GM21825 (cell line): ENCODE measurements at regions not wholly inside any gene's neighbourhood (a gene's known extent, or its start where the extent isn't known, plus 50 kb on each side); places are given as distances from the start of the nearest gene placed in this dataset.

Experiments used
- ATAC-seq: cut with Tn5 transposase; IDR thresholded peaks from one replicate; pipeline ENCODE4 v1.9.1; 2021; ENCODE audit warnings: mild to moderate bottlenecking, moderate library complexity; ENCODE audit not compliant: unreplicated experiment

DNA sequence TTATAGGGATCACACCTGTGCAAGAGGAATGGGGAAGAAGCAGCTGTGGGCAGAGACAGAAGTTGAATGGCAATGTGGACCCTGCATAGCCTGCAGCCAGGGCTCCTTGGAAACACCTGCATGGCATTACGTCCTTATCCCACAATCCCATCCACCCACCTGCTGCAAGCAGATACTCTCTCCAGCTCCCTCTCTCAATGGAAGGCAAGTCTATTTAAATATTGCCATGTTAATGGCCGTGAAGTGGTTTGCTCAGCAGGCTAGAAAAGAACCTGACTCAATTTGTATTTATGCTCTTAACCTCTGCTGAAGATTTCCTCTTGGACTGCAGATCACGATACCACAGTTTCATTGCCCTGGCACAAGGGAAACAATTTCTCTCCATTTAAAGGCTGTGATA is 417.0 kb downstream of the TYW1 start:
- no peak for ATAC-seq

- no peak for ATAC-seq
Observed at GRCh38 chr7:67414858-67415257, 418.2 kb downstream of the TYW1 start.

DNA sequence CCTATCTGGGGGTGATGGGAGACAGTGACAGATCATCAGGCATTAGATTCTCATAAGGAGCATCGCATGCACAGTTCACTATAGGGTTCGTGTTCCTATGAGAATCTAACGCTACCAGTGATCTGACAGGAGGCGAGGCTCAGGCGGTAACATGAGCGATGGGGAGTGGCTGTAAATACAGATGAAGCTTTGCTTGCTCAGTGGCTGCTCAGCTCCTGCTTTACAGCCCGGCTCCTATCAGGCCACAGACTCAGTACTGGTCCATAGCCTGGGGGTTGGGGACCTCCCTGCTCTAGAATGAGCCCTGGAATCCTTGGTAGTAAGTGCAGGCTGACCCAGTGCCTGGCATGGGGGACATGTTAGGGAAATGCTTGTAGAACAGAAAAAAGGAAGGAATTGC is 426.0 kb downstream of the TYW1 start:
- no peak for ATAC-seq

DNA sequence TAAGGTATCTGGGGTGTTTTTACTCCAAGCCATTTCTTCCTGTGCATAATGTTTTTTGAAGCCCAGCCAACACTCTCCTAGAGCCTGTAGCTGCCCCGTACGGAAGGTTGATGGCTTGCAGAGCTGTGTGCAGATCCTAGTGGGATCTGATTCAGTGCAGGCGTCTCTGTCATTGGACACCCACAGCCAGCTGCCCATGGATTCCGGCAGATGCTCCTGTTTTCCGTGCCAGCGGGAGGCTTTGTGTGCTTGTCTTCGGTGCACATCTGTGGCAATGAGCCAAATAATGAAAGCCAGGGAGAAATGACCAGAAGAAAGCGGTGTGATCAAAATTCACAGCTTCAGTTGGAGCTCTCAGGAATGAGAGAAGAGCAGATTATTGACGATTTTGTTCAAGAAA is 426.4 kb downstream of the TYW1 start:
- ATAC-seq, result no peak

DNA sequence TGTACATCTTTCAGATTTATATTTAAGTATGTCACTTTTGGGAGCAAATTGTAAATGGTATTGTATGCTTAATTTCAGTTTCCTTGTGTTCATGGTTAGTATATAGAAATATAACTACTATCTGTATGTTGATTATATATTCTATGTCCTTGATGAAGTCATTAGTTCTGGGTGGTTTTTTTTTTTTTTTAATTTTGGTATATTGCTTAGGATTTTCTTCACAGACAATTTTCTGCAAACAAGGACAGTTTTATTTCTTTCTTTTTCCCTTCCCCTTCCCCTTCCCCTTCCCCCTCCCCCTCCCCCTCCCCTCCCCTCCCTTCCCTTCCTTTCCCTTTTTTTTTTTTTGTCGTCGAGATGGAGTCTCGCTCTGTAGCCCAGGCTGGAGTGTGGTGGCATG is 430.0 kb downstream of the TYW1 start:
- ATAC-seq, result no peak

- ATAC-seq, result no peak
Observed at GRCh38 chr7:67429735-67430134, 433.1 kb downstream of the TYW1 start.

GRCh38 chr7:67432536-67433234 is 436.1 kb downstream of the TYW1 start:
- ATAC-seq, result no peak

- ATAC-seq, result no peak
Observed at GRCh38 chr7:67435894-67436535, 439.4 kb downstream of the TYW1 start.

DNA sequence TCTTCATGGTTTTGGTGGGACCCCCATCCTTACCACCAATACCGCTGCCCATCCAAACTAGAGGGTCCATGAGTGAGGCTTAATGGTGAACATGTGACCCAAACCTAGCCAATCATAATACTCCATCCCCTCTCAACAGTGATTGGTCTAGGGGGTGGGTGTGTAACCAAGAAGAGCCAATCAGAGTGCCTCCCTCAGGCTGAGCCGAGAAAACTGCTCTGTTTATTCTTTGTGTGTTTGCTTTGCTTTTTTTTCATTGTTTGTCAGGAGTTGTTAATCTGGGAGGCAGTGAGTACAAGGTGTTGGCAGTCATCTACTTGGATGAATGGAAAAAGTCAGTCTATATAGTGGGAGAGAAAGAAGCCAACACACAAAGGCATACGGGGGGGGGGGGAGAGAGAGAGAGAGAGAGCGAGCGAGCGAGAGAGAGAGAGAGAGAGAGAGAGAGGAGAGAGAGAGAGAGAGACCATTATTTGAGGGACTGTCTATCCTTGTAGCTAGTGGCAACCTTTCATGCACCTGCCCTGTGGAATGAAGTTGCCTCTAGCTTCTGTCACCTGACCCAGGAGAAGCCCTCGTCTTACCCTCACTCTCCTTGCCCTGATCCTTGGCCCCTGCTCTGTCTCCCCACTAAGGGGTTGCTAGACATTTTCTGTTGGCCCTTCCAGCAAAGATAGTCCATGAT is 441.7 kb downstream of the TYW1 start:
- no peak for ATAC-seq

- no peak for ATAC-seq
Observed at GRCh38 chr7:67438913-67439505, 442.4 kb downstream of the TYW1 start.

DNA sequence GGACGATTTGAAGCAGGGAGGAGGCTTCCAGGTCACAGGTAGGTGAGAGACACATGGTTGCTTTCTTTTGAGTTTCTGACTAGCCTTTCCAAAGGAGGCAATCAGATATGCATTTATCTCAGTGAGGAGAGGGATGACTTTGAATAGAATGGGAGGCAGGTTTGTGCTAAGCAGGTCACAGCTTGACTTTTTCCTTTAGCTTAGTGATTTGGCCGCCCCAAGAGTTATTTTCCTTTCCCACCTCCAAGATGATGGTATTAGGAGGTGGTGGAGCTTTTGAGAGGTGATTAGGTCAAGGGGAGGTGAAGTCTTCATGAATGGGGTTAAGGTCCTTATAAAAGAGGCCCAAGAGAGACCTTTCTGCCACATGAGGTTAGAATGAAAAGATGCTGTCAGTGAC is 443.7 kb downstream of the TYW1 start:
- no peak for ATAC-seq

DNA sequence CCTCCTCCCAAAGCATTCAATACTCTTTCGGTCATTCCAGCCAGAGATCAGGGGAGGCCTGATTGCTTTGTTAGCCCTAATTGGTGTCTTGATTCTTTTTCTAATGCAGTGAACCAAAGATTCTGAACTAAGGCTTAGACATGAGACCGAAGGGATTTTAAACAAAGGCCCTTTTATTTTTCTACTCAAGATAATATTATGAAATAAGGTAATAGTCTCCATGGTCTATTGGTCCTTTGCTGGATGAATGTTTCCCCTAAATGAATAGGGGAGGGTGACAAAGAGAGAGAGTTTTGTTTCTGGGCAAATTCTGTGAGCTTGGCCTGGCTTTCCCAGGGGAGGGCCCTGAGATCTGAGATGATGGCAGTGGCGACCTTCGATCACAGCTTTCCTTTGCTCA is 449.1 kb downstream of the TYW1 start:
- no peak for ATAC-seq

- ATAC-seq, result no peak
Observed at GRCh38 chr7:67447297-67447696, 450.7 kb downstream of the TYW1 start.

DNA sequence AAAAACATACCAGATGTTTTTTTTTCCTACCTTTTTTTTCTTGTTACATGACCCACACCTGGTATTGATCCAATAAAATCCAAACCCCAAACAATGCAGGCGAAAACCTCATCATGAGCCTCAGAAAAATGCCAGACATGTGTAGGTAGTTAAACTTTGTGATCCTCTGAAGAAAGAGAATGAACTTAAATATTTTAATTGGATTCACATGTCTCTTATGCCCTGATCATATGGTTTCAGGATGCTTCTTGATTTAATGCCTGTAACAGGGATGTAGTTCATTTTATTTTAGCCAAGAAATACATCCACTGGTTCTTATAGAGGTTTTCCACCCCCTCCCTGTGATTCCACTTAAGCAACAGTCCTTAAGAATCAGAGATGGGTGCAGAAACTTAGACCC is 451.6 kb downstream of the TYW1 start:
- ATAC-seq, result no peak

DNA sequence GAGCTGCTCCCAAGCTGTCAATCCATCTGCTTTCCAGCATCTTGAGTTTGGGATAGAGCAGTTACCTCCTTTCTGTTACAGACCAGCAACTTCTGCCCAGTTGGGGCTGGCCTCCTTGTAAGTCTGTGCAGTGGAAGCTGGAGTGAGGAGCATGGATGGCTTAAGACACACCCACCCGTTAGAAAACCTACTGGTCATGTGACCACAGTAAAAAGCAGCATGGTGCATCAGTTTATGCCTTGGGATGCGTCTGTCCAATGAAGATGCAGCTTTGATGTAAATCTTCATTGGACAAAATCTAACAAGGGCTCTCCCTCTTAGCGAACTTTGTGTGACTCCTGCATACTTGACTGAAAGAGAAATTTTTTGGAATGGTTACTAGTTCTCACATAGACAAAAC is 453.5 kb downstream of the TYW1 start:
- ATAC-seq, result no peak

- ATAC-seq, result no peak
Observed at GRCh38 chr7:67451306-67451705, 454.7 kb downstream of the TYW1 start.

DNA sequence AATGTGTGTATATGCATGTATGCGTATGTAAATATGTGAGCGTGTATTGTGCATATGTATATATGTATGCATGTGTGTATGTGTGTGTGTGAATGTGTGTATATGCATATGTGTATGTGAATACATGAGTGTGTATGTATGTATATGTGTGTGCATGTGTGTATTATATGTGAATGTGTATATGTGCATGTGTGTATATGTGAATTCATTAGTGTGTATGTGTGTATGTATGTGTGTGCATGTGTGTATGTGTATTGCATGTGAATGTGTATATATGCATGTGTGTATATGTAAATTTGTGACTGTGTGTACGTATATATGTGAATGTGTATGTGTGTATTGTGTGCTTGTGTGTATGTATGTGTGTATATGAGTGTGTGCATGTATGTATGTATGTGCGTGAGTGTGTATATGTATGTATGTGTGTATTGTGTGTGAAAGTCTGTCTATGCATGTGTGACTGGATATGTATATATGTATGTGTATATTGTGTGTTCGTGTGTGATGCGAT is 455.9 kb downstream of the TYW1 start:
- no peak for ATAC-seq

DNA sequence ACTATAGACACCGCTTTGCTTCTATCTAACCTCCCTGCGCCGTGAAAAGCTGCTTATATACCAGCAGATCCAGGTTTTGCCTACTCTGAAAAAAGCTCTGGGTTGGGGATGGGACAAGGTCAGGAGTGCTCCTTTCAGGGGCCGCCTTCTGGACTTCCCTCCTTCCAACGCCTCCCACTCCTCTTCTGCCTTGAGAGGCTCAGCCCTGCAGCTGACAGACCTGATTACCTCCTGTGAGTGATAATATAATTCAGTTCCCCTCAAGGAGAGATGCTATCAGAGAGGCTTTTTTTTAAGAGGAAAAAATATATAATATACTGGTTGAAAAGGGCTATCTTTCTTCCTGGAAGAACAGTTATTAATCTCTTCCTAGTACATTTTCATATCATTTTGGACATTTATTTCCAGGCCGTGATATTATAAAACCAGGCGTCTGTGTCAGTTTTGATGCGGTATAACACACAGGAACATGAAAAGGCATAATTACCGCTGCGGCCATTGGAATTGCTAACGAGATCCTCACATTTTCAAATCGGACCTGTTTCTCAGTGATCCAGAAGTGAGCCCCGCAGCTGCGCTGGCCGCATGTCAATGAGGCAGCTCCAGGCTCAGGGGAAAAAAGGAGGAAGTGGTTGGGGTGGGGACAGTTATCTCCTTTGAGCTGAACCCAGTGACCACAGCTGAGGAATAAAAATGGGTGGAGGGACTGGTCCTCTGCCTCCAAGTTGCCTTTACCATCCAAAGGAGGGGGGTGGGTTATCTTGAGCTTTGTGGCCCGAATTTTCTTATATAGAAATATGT is 457.1 kb downstream of the TYW1 start:
- ATAC-seq, result no peak

DNA sequence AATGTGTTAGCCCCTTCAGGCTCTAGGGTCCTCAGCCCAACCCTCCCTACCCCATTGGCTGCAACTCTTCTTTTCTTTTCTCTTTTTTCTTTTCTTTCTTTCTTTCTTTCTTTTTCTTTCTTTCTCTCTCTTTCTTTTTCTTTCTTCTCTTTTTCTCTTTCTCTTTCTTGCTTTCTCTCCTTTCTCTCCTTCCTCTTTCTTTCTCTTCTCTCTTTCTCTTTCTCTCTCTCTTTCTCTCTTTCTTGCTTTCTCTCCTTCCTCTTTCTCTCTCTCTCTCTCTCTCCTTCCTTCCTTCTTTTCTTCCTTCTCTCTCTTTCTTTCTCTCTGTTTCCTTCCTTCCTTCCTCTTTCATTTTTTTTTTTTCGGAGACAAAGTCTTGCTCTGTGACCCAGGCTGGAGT is 458.9 kb downstream of the TYW1 start:
- no peak for ATAC-seq

GRCh38 chr7:67462781-67463191 is 466.2 kb downstream of the TYW1 start:
- ATAC-seq, result no peak

DNA sequence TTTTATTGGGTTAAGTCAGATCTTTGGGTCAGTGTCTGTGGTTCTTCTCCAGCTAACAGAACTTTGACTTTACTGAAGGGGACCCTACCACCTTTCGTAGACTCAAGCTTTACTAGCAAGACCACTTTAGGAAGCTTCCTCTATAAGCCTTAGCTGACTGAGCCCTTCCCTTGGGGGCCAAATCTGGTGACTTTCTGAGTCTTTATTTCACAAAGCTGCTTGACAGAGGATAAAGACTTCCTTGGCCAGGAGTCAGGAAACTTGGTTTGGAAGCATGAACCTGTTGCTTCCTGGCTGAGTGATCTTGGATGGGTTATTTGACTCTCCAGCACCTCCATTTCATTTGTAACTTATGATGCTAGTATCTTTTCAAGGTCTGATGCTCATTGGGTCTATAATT is 466.7 kb downstream of the TYW1 start:
- no peak for ATAC-seq
